ENCODE measurements at regions not wholly inside any gene's neighbourhood (a gene's known extent, or its start where the extent isn't known, plus 50 kb on each side); places are given as distances from the start of the nearest gene placed in this dataset.

- no peak for TF ChIP-seq CTCF (IDR thresholded peaks at IDR 0.05; ENCODE audit: insufficient read depth, low read length, poor library complexity, severe bottlenecking)
- TF ChIP-seq EZH2phosphoT487 (conservative IDR thresholded peaks at IDR 0.05; ENCODE audit: low read length) = no peak
Observed at GRCh38 chr9:19510907-19511306, 102.1 kb downstream of the ACER2 start.

Data from SU-DHL-6 (cell line).